ENCODE measurements at regions not wholly inside any gene's neighbourhood (a gene's known extent, or its start where the extent isn't known, plus 50 kb on each side); places are given as distances from the start of the nearest gene placed in this dataset.

GRCh38 chr11:23010790-23011335 lies 150.6 kb upstream of the CCDC179 start:
- TF ChIP-seq CTCF (IDR thresholded peaks at IDR 0.05; ENCODE audit: low read depth, low read length), result no peak
- TF ChIP-seq EZH2phosphoT487 (IDR thresholded peaks at IDR 0.05; ENCODE audit: low read depth), result no peak
